Smooth muscle cell (in vitro differentiated cells): ENCODE measurements at regions not wholly inside any gene's neighbourhood (a gene's known extent, or its start where the extent isn't known, plus 50 kb on each side); places are given as distances from the start of the nearest gene placed in this dataset.

Experiments
- DNase-seq: peaks from one replicate; lab custom pipeline; 2025; ENCODE audit not compliant: unreplicated experiment; lab: John Stamatoyannopoulos, UW
- H2AFZ ChIP-seq: fragments of 200-600 bp; sonication (generic); 2 replicates; pipeline ENCODE4 v1.6.0; 2016; ENCODE audit warnings: antibody characterized with exemption, low read depth, mild to moderate bottlenecking
- H3F3A ChIP-seq: fragments of 200-600 bp; sonication (generic); 2 replicates; pipeline ENCODE4 v1.6.0; 2017; ENCODE audit warnings: antibody characterized with exemption, low read depth
- H3K27ac ChIP-seq: fragments of 200-600 bp; sonication (generic); 2 replicates; pipeline ENCODE4 v1.5.1; 2016; ENCODE audit warnings: low read depth, mild to moderate bottlenecking
- H3K27me3 ChIP-seq: fragments of 200-600 bp; sonication (generic); 2 replicates; pipeline ENCODE4 v1.6.1; 2016; ENCODE audit warnings: low read depth, mild to moderate bottlenecking
- H3K36me3 ChIP-seq: fragments of 200-600 bp; sonication (generic); 2 replicates; pipeline ENCODE4 v1.5.1; 2016; ENCODE audit warnings: low read depth
- H3K4me1 ChIP-seq: fragments of 200-600 bp; sonication (generic); 2 replicates; pipeline ENCODE4 v1.5.1; 2016; ENCODE audit warnings: low read depth
- H3K4me2 ChIP-seq: fragments of 200-600 bp; sonication (generic); 2 replicates; pipeline ENCODE4 v1.6.0; 2016; ENCODE audit warnings: mild to moderate bottlenecking
- H3K4me3 ChIP-seq: fragments of 200-600 bp; sonication (generic); 2 replicates; pipeline ENCODE4 v1.5.1; 2016; ENCODE audit warnings: mild to moderate bottlenecking
- H3K79me2 ChIP-seq: fragments of 200-600 bp; sonication (generic); 2 replicates; pipeline ENCODE4 v1.6.0; 2016; ENCODE audit warnings: low read depth, mild to moderate bottlenecking
- H3K9ac ChIP-seq: fragments of 200-600 bp; sonication (generic); 2 replicates; pipeline ENCODE4 v1.6.0; 2016; ENCODE audit warnings: low read depth
- H3K9me3 ChIP-seq: fragments of 200-600 bp; sonication (generic); replicated peaks from 2 replicates; pipeline ENCODE4 v1.5.1; 2016; ENCODE audit warnings: low read depth
- H4K20me1 ChIP-seq: fragments of 200-600 bp; sonication (generic); 2 replicates; pipeline ENCODE4 v1.6.0; 2016; ENCODE audit warnings: low read depth
- CTCF ChIP-seq: fragments of 200-600 bp; sonication (generic); IDR thresholded peaks from 2 replicates; pipeline ENCODE4 v1.5.1; 2017; ENCODE audit warnings: borderline replicate concordance, mild to moderate bottlenecking, antibody characterized with exemption; ENCODE audit not compliant: insufficient read depth, poor library complexity, severe bottlenecking
- WGBS: methylation state at CpG from one replicate; pipeline ENCODE4 v1.1.7; 2016; ENCODE audit warnings: low lambda C conversion rate; 5-methylcytosine and 5-hydroxymethylcytosine counted together

GRCh38 chr9:126233175-126233574 is 93.5 kb upstream of the MVB12B start:
- Histone ChIP-seq H3K27ac (no peak overlapping the region), H3K4me1 (no peaks in the 10 kb centered on the region), H3K27me3 (peaks cover 31% of the 10 kb centered on the region), H3K4me2 (no peak overlapping the region), H2AFZ (no peak overlapping the region), H3F3A (no peaks in the 10 kb centered on the region), H3K9ac (no peak overlapping the region), H3K9me3 (no peaks in the 10 kb centered on the region), H3K79me2 (no peaks in the 10 kb centered on the region), H3K4me3 (no peak overlapping the region), H4K20me1 (no peaks in the 10 kb centered on the region), H3K36me3 (no peaks in the 10 kb centered on the region)
- no peak for DNase-seq
- 94% methylated on average over 9 of the region's 9 CpGs for whole genome bisulfite sequencing
- no peak for TF ChIP-seq CTCF

- no peaks in the 10 kb centered on the region for H4K20me1 ChIP-seq
- H3K27me3 ChIP-seq: peaks cover 28% of the 10 kb centered on the region
- H2AFZ ChIP-seq: no peak overlapping the region
- no peak for DNase-seq
- H3K4me2 ChIP-seq: no peak overlapping the region
- no peak overlapping the region for H3K4me3 ChIP-seq
- H3K9ac ChIP-seq: no peak overlapping the region
- H3F3A ChIP-seq: no peaks in the 10 kb centered on the region
- TF ChIP-seq CTCF: no peak
- no peaks in the 10 kb centered on the region for H3K79me2 ChIP-seq
- no peaks in the 10 kb centered on the region for H3K36me3 ChIP-seq
- WGBS: 91% methylated on average over 21 of the region's 21 CpGs
- H3K27ac ChIP-seq: no peak overlapping the region
- no peaks in the 10 kb centered on the region for H3K9me3 ChIP-seq
- H3K4me1 ChIP-seq: no peaks in the 10 kb centered on the region
These were observed 92.6 kb upstream of the MVB12B start for GRCh38 chr9:126233913-126234525.

- 94% methylated on average over 8 of the region's 8 CpGs for WGBS
- no peak for TF ChIP-seq CTCF
These were observed 91.8 kb upstream of the MVB12B start for GRCh38 chr9:126234681-126235335.

More at GRCh38 chr9:126234681-126235335, 91.8 kb upstream of the MVB12B start:
- H2AFZ ChIP-seq: no peak overlapping the region
- no peak for DNase-seq
- H3K4me3 ChIP-seq: no peak overlapping the region
- H3K9me3 ChIP-seq: no peaks in the 10 kb centered on the region
- no peaks in the 10 kb centered on the region for H3K79me2 ChIP-seq
- H4K20me1 ChIP-seq: no peaks in the 10 kb centered on the region
- no peaks in the 10 kb centered on the region for H3K36me3 ChIP-seq
- no peak overlapping the region for H3K27ac ChIP-seq
- no peaks in the 10 kb centered on the region for H3K4me1 ChIP-seq
- no peak overlapping the region for H3K9ac ChIP-seq
- H3K4me2 ChIP-seq: no peak overlapping the region
- H3K27me3 ChIP-seq: peaks cover 26% of the 10 kb centered on the region
- H3F3A ChIP-seq: no peaks in the 10 kb centered on the region
